ENCODE measurements at regions not wholly inside any gene's neighbourhood (a gene's known extent, or its start where the extent isn't known, plus 50 kb on each side); places are given as distances from the start of the nearest gene placed in this dataset.

DNA sequence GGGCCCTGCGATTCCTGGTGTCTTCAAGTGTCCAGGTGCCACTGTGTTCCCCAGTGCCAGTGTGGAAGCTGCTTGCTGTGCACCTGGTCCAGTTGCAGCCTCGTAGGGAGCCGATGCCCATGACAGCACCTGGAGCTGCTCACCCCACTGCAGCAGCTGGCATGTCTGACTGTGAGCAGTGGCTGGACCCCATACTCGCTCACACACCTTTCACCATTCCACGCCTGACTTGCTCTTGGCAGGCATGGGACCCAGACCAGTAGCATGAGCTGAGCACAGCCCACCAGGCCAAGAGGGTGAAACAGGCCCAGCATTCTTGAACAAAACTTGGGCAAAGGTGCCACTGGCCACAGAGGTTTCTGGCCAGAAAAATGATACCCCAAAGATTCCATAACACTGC, 124.5 kb upstream of the THY1 start:
- DNase-seq (ENCODE audit: low read depth, low spot score): no peak

DNA sequence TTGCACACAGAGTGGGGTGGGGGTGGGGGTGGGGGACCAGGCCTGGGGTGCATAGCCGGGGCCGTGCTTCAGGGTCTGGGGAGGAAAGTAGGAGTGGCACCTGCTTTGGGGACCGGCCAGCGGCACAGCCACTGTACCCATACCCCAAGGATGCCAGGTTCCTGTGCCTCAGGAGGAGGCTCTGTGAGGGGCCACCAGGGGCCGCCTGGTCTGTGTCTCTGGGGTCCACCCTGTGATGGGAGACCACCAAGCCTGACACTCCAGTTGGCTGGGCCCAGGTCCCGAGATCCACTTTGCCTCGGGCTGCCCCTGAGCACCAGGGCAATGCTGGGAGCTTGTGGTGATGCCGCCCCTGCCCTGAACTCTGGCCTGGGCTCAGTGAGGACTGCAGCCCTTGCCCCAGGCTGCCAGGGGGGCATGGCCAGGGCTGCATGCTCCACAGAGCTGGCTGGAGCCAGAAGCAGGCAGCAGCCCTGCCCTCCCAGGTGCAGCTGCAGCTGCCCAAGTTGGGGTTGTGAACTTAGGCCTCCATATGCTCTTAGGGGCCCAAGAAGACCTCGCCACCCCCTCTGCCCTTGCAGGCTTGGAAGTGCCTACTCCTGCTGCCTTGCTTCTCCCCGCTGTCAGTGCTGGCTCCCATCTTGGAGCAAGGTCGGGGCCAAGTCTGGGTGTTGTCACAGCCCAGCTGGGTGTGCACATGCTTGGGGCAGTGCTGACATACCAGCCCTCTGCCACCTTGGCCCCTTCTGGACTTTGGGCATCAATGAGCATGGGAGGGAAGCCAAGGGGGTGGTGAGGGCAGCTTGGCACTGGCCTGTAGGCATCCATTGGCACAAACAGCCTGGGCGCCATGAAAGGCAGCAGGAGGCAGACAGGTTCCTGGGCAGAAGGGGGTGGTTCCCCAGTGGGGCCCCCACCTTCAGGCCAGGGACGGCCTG, 123.3 kb upstream of the THY1 start:
- DNase-seq (ENCODE audit: low read depth, low spot score): no peak

DNA sequence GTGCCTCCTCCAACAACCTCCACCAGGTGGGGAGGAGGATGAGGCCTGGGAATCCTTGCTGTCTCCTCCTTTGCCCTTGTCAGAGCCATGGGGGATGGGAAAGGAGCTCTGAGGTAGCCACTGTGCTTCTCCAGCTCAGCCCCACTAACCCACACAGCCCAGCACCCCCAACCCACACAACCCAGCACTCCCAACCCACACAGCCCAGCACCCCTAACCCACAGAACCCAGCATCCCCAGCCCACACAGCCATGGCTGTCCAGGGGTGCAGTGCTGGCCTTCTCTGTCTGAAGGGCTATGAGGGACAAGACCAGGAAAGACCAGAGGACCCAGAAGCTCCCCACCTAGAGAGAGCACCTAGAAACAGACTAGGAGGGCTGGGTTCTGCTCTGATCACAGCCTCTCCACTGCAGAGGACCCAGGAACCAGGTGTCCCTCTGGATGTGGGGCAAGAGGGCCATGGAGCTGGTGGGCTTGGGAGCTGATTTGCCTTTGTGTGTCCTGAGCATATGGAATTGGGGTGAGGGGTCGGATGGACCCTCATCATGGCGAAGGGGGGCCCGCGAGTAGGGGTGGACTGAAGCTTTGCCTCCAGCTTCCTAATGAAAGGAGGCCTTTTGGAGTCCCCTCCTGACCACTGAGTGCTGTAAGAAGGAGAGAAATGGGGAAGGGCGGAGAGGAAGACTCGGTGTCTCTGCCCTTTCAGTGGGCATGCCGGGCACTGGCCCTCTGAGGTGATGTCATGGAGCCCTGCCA, 117.6 kb upstream of the THY1 start:
- no peak for DNase-seq (ENCODE audit: low read depth, low spot score)

DNA sequence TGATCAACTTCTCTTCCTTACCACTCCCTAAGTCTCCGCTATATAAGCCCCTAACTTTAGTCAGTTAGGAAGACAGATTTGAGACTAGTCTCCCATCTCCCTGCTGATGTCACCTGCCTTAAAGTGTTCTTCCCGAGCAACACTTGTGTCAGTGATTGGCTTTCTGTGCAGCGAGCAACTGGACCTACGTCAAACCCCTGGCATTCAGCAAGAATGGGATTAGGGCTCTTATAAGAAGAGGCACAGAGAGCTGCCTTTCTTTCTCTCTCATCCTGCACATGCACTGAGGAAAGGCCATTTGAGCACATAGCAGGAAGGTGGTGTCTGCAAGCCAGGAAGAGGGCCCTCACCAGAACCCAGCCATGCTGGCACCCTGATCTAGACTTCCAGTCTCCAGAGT, 116.6 kb upstream of the THY1 start:
- DNase-seq (ENCODE audit: low read depth, low spot score): no peak

DNA sequence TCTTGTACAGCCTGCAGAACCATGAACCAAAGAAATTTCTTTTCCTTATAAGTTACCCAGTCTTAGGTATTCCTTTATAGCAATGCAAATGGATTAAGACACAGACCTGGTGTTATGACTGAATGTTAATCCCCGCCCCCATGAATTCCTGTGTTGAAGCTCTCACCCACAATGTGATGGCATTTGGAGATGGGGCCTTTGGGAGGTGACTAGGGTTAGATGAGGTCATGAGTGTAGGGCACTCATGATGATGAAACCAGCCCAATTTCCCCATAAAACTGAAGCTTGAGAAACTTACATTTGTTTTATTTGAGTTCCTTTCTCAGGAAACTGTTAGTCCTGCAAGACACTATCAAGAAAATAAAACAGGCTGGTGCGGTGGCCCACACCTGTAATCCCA, 115.8 kb upstream of the THY1 start:
- DNase-seq (ENCODE audit: low read depth, low spot score): no peak

DNA sequence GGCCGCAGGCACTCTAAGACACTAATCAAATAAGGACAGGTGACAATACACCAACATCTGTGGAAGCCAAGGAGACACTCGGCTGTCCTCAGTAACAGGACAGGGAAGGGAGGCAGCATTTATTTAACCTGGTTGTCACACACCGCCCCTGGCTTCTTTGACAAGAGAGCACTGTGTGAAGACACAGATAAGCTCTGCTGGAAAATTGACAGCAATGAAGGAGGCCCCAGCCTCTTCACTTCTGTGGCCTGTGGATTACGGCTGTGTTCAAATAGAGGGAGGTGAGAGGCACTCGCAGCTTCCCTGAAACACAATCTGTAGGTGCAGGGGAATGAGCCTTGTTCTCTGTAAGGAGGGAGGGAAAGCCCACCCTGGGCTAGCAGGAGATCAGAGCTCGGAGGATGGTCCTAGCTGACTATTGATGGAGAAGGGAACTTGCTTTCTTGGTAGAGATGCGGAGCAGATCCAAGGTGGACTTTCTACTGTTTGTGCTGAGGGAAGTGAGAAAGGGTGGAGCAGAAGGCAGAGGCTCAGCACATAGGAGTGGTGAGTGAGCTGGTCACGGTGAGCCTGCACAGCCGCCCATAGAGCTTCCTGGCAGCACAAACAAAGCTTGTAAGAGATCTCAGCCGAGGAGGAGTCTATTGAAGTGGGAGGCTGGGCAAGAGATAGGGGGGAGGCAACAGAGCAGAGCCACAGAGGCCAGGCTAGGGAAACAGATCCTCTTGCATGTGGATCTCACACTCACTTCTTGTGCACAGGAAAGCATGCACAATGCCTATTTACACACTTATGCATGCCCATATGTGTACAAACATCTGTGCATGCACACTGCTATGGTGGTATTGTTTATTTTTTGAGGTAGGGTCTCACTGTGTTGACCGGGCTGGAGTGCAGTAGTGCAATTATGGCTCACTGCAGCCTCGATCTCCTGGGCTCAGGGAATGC, 114.6 kb upstream of the THY1 start:
- no peak for DNase-seq (ENCODE audit: low read depth, low spot score)

DNA sequence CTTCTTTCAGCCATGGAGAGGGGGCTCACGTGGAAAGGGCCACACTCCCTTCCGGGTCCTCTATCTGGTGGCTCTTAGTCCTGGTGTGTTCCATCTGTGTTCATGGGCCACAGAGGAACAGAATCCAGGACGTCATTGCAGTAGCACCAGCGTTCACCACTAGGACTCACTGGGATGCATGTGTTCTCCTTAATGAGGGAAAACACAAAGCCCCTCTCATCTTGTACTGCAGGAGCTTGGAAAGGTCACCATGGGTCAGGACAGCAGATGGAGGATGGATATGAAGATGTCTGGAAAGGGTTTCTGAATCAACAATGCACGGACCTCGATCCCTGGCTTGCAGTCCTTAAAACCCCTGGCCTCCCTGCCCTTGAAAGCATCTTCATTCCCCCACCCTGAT, 113.8 kb upstream of the THY1 start:
- DNase-seq (ENCODE audit: low read depth, low spot score): no peak

DNA sequence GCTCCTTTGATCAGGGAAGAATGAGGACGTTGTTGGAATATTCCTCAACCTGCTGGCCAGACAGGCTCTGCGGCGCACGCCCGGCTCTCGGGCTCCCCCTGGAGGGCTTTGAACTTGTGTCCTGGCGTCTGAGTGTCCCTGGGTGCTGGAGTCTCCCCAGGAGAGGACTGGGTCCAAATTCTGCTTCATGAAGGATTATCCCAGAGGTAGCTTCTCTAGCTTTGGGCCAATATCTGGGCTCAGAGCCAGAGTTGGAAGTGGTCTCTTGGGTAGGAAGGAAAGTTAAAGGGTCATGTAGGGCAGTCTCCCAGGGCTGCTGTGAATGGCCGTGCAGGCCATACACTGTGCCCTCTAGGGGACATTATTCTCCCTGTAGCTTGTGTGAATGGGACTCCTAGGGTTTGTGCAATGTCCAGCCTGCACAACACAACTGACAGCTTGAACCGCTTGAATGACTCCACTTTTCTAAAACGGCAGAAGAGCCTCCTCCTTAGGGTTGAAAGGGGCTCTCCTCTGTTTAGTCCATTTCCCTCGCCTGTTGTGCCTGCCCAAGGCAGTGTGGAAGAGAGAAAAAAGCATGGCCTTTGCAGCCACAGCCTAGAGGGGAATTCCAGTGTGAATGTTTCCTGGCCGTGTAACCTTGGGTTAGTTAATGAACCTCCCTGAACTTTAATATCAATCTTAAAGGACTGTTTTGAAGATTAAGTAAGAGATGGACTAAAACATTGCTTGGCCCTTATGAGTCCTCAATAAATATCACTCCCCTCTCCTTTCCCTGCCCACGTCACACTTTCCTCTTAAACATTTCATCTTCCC, 111.2 kb upstream of the THY1 start:
- DNase-seq (ENCODE audit: low read depth, low spot score): no peak

DNA sequence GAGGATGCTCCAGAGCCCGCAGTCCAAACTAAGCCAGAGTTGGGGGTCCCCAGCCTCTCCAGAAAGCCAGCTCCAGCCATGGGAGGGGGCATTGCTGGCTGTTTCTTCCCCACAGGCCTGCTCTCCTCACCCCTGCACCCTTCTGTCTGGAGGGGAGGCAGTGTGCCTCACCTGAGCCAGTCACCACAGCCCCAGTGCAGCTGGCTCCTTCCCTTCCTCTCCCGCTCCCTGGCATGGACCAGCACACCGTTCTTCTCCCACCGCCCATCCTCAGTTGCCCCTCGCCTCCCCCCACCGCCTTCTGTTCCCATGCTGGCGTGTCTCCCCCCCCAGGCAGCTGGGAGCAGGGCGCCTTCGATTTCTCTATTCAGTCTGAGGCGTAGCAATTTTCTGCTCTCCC, 110.5 kb upstream of the THY1 start:
- DNase-seq (ENCODE audit: low read depth, low spot score): no peak

DNA sequence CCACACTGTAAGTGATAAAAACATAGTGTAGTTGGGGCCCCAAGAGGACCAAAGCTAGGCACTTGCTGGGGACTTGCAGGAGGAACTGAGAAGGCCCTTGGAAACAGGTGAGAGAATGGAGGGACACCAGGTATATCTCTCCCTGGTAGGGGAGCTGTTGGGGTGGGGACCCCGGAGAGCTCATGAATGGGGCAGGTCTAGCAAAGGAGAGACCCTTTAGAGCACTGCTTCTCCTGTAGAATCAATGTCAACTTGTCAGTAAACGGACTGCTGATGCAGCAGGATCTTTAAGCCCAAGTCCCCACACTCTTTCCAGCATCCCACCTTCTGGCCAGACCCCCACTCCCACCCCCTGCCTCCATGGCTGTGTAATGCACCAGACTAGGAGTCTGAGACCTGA, 109.6 kb upstream of the THY1 start:
- DNase-seq (ENCODE audit: low read depth, low spot score): no peak

DNA sequence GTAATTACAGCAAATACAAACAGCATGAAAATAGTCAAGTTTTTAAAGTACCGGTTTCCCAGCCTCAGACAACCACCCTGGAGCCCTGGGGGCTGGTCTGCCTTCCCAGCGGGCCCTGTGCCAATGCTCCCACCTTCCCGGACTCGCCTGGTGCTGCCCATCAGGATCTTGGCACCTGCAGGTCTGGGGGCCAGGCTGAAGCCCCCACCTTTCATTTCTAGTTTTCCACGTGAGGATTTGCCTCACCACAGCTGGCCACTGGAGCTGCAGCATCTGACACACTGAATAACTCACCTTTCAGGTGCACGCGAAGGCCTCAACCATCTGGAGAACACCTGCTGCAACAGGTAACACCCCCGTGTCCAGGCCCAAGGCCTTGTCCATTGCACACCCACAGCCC, 108.7 kb upstream of the THY1 start:
- DNase-seq (ENCODE audit: low read depth, low spot score): no peak

DNA sequence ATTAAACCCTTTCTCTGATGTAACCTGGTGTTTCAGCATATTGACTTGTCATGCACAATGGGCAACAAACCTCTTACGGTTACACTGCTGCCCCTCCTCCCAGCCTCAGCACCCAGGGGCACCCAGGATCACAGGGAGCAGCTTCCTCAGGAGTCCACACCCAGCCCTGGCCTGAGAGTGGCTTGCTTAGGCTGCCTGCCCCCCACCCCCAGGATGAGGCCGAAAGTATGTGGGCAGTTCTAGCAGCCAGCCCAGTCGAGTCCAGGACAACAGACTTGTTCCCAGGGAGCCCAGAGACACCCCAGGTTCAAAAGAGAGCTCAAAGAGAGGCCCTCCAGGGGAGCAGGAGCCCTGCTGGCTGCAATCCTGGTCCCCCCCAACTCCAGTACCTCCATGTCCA, 108.1 kb upstream of the THY1 start:
- DNase-seq (ENCODE audit: low read depth, low spot score): no peak

DNA sequence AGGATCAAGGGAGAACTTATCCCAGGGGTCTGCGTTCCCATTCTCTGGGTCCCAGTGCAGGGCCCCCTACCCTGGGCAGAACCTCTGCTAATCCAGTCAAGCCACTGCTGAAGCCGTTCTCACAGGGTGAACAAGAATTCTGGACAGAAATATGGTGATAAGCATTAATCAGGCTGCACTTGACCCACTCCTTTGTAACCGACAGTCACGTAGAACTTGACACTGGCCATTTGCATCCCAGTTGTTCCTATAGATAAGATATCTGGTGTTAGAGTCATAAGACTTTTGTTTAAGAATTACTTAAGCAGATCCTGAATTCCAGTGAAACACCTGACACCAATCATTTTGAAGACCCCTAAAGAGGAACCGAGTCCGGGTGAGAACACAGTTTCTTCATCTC, 107.5 kb upstream of the THY1 start:
- DNase-seq (ENCODE audit: low read depth, low spot score): no peak

DNA sequence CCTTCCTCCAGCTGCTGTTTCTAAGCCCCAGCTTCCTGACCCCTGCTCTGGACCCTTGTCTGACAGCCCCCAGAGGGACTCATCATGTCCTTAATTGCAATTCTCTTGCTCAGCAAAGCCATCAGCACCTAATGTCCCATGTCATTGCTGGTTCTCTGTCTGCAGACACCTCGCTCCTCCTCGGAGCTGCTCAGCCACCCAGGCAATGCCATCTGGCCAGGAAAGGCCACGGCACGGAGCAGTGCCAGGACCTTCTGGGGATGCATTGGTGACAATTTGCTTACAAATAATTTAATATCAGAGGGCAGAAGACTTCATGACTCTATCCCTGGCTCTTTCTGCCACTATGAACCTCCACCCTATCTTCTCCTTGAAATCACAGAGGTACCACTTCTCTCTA, 107.0 kb upstream of the THY1 start:
- no peak for DNase-seq (ENCODE audit: low read depth, low spot score)

DNA sequence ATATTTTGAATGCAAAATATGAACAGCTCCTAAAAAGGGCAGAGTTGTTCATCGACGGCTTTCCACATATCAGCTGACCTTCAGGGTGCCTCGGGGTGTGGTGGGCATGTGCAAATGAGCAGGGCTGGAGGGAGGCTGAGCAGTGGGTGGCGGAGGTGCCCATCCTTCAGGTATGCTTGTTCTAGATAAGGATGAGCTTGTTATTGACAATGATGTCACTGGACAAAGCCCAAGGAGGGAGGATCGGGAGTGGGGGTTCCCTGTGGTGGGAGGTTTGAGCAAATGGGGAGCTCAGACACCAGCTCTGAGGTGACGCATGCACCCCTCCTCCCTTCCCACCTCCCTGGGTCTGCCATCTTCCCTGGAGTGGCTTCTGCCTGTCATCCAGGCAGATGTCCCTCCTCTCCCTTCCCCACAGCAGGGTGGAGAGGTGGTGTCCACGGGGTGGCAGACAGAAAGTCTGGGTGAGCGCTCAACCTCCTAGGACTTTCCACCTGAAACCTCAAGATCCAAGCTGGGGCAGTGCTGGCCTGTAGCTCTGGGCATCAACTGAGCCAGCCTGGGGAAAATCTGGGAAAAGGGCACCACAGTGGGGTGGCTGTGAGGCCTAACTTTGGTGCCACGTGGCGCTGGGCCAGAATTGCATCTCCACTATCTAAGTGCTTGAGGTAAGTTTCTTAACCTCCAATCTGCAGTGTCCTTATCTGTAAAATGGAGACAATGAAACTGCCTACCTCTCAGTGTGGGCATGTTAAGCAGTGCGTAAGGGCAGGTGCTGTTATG, 106.3 kb upstream of the THY1 start:
- no peak for DNase-seq (ENCODE audit: low read depth, low spot score)

DNA sequence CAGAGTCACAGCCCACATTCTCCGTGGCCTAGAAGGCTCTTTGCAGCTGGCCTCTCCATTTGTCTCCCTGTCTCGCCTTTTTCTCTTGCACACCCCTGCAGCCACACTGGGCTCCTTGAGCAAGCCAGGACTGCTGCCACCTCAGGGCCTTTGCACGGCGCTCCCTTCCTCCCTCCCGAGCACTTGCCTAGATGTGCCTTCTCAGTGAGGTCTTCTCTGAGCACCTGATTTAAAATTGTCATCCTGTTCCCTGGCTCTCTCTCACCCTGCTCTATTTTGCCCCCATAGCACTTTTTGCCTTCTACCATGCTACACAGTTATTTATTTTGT, 102.9 kb upstream of the THY1 start:
- DNase-seq (ENCODE audit: low read depth, low spot score): no peak

DNA sequence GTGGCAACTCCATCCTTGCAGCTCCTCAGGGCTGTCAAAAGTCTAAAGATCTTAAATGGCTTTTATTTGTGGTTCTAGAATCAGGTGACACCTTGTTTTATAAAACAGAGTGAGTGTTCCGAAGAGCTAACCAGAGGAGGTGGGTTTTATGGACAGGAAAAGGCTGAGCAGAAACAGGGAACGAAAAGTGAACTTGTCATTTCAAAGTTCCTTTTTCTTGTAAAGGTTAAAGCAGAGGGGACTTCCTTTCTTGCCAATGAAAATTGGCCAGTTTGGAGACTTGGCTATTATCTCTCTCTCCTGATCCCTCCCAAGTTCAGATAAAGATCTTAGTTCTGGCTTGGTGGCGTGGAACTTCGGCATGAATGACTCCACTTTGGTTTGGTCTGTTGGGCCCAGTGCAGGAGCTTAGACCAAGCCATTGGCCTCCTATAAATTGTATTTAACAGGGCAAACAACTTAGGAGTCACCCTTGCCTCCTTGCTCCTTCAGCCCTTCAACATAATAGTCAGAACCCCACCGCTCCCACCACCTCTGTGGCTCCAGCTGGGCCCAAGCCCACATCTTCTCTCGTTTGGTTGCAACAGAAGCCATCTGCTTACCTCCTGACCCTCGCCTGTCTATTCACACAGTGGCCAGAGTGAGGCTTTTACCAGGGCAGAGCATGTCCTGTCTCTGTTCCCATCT, 102.4 kb upstream of the THY1 start:
- DNase-seq (ENCODE audit: low read depth, low spot score): no peak

DNA sequence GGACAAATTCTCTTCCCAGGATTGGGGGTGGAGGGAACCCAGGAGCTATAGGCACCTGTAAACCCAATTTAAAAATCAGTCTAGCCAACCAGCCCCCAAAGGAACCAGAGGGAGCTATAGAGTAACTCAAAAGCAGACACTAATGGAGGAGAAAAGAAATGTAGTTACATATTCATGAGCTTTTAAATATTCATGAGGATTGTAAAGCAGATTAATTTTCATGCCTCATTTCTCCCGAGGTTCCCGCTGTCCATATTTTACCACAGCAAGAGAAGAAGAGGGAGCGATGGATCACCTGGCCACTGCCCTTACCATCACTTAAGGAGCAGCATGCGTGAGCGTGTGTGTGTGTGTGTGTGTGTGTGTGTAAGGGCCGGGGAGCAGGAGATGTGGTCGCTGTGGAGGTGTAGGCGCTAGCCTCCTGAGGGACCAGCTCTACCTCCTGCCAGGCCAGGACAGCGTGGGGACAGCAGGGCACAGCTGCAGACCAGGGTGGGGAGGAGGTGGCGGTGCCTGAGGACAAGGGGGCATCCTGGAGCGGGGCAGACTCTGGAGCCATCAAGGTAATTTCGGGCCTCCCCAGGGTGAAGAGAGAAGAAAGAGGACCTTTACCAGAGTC, 100.7 kb upstream of the THY1 start:
- DNase-seq (ENCODE audit: low read depth, low spot score): no peak

DNA sequence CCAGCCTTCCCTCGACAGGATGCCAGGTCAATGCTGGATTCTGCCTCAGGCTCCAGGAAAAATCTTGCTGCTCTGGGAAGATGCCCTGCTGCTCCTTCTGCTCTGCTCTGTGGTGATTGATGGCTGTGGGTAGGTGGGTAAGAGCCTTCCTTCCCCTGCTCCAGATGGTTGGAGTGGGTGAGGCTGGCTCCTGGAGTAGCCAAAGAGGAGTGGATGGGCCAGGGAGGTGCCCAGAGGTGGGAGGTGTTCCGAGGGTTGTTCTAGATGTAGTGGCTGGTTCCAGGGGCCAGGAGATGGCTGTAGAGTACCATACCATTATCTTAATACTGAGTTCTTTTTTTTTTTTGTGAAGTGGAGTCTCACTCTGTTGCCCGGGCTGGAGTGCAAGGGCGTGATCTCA, 99.6 kb upstream of the THY1 start:
- DNase-seq (ENCODE audit: low read depth, low spot score): no peak

Measured in activated naive CD8-positive, alpha-beta T cell treated with anti-CD3 and anti-CD28 coated beads, Interleukin-2, amount 50 U/mL, for 16 hours (primary cell).